ENCODE measurements at regions not wholly inside any gene's neighbourhood (a gene's known extent, or its start where the extent isn't known, plus 50 kb on each side); places are given as distances from the start of the nearest gene placed in this dataset.

DNA sequence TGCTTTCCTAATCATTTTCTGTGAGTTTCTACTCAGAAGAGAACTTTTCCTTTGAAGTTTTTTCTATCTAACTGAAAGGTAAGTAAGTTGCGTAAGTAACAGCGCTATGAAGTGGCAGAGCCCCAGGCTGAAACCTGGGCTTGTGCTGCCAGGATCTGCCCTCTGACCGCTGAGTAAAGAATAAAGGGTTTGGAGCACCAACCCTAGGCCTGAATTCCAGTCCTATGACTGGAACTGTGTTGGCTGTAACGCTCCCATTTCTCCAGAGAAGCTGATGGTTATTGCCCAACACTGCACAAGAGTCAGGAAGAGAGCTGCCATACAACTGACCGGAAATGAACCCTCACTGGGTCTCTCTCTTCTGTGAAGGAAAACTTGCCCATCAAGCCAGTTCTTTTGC, 87.0 kb downstream of the FOXB1 start:
- no peak overlapping the region for H3K9ac ChIP-seq (ENCODE audit: extremely low read depth, insufficient read length, low read length)
- no peak for DNase-seq

More for the DNA sequence above, 87.0 kb downstream of the FOXB1 start:
- Histone ChIP-seq H3K27me3 (ENCODE audit: insufficient read depth, low read length) (peaks cover 2% of the 10 kb centered on the region; the same call in 1 of the 2 replicates), H3K79me2 (ENCODE audit: insufficient read depth, low read length) (no peaks in the 10 kb centered on the region), H2BK20ac (ENCODE audit: low read depth, low read length, poor library complexity, severe bottlenecking) (no peak overlapping the region), H2BK12ac (ENCODE audit: insufficient read length, low read depth, low read length) (no peak overlapping the region), H3K79me1 (ENCODE audit: insufficient read depth, low read depth, low read length, poor library complexity, severe bottlenecking) (no peaks in the 10 kb centered on the region), H4K20me1 (ENCODE audit: control insufficient read depth, insufficient read depth, insufficient read length) (no peaks in the 10 kb centered on the region), H4K8ac (replicated peaks; ENCODE audit: insufficient read length, low read depth, low read length) (no peak overlapping the region), H2AK5ac (ENCODE audit: insufficient read length, low read length) (no peak overlapping the region), H3K27ac (ENCODE audit: insufficient read length, low read depth, low read length) (no peak overlapping the region), H3K23ac (ENCODE audit: insufficient read length, low read depth, low read length) (no peak overlapping the region), H3T11ph (ENCODE audit: low read length) (no peak overlapping the region), H2BK120ac (ENCODE audit: low read depth, low read length, poor library complexity, severe bottlenecking) (no peak overlapping the region), H3K18ac (ENCODE audit: insufficient read length, low read depth, low read length) (no peak overlapping the region), H3K56ac (ENCODE audit: insufficient read length, low read depth, low read length) (no peak overlapping the region), H3K4ac (ENCODE audit: low read depth, low read length) (no peak overlapping the region), H3K4me1 (ENCODE audit: insufficient read depth, low read length) (peaks cover 3% of the 10 kb centered on the region; the same call in 1 of the 2 replicates), H3K23me2 (ENCODE audit: insufficient read length, low read depth, low read length, poor library complexity, severe bottlenecking) (no peaks in the 10 kb centered on the region), H2BK15ac (ENCODE audit: low read depth, low read length) (no peak overlapping the region), H2AFZ (ENCODE audit: low read length) (no peak overlapping the region), H4K91ac (ENCODE audit: insufficient read length, low read depth, low read length) (no peak overlapping the region), H3K9me3 (ENCODE audit: control insufficient read depth, low read depth, low read length) (no peaks in the 10 kb centered on the region), H4K5ac (ENCODE audit: insufficient read length, low read depth, low read length) (no peak overlapping the region), H3K14ac (ENCODE audit: insufficient read depth, low read length) (no peak overlapping the region), H3K4me2 (ENCODE audit: insufficient read depth, insufficient read length, low read length) (no peak overlapping the region), H2BK5ac (ENCODE audit: insufficient read length, low read length) (no peak overlapping the region)
- Mint-ChIP-seq H3K27me3 (ENCODE audit: low read depth) (peaks cover 4% of the 10 kb centered on the region; the same call in 1 of the 2 replicates), H3K36me3 (ENCODE audit: insufficient read depth in 1 of 3, low read depth in 3 of 3) (peaks cover 0 to 1% (median under 1%) of the 10 kb centered on the region in 3 experiments; a peak in 4 of 7 replicates), H3K4me3 (no peak overlapping the region), H3K27ac (no peak overlapping the region), H3K4me1 (peaks cover 20% of the 10 kb centered on the region in 2 experiments), H3K9me3 (peaks cover under 1% of the 10 kb centered on the region in 2 experiments; a peak in 2 of 5 replicates)
- no CpG with 5 or more reads among the region's 5 CpGs for WGBS (ENCODE audit: extremely low coverage, insufficient read length, low lambda C conversion rate)
- TF ChIP-seq, protein P1, sequence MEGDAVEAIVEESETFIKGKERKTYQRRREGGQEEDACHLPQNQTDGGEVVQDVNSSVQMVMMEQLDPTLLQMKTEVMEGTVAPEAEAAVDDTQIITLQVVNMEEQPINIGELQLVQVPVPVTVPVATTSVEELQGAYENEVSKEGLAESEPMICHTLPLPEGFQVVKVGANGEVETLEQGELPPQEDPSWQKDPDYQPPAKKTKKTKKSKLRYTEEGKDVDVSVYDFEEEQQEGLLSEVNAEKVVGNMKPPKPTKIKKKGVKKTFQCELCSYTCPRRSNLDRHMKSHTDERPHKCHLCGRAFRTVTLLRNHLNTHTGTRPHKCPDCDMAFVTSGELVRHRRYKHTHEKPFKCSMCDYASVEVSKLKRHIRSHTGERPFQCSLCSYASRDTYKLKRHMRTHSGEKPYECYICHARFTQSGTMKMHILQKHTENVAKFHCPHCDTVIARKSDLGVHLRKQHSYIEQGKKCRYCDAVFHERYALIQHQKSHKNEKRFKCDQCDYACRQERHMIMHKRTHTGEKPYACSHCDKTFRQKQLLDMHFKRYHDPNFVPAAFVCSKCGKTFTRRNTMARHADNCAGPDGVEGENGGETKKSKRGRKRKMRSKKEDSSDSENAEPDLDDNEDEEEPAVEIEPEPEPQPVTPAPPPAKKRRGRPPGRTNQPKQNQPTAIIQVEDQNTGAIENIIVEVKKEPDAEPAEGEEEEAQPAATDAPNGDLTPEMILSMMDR (conservative IDR thresholded peaks at IDR 0.05): no peak

All from H9 (cell line).